TTC549 (cell line): ENCODE measurements at regions not wholly inside any gene's neighbourhood (a gene's known extent, or its start where the extent isn't known, plus 50 kb on each side); places are given as distances from the start of the nearest gene placed in this dataset.

ENCODE experiments used
- FAIRE-seq: peaks from 2 replicates; lab custom pipeline; 2012; peaks lifted over from hg19 to GRCh38; lab: Jason Lieb, UNC

- no peak for FAIRE-seq
These were observed 149.8 kb downstream of the ZIC5 start for GRCh38 chr13:99821741-99822140.

- FAIRE-seq, result no peak
These were observed 151.6 kb downstream of the ZIC5 start for GRCh38 chr13:99819967-99820366.

GRCh38 chr13:99816321-99816720, 155.2 kb downstream of the ZIC5 start:
- no peak for FAIRE-seq

GRCh38 chr13:99813336-99814095, 158.1 kb downstream of the ZIC5 start:
- FAIRE-seq, result no peak

GRCh38 chr13:99812625-99813024, 158.9 kb downstream of the ZIC5 start:
- FAIRE-seq, result no peak

GRCh38 chr13:99811067-99811700, 160.4 kb downstream of the ZIC5 start:
- FAIRE-seq, result no peak

- FAIRE-seq, result no peak
These were observed 161.6 kb downstream of the ZIC5 start for GRCh38 chr13:99809926-99810325.

GRCh38 chr13:99809496-99809895, 162.1 kb downstream of the ZIC5 start:
- no peak for FAIRE-seq

GRCh38 chr13:99808786-99809185, 162.8 kb downstream of the ZIC5 start:
- FAIRE-seq, result no peak

- no peak for FAIRE-seq
These were observed 164.9 kb downstream of the ZIC5 start for GRCh38 chr13:99806671-99807070.

GRCh38 chr13:99805361-99805760, 166.2 kb downstream of the ZIC5 start:
- FAIRE-seq, result no peak

GRCh38 chr13:99803141-99803540, 168.4 kb downstream of the ZIC5 start:
- no peak for FAIRE-seq

- FAIRE-seq, result no peak
These were observed 169.2 kb downstream of the ZIC5 start for GRCh38 chr13:99802416-99802815.

GRCh38 chr13:99800951-99801350, 170.6 kb downstream of the ZIC5 start:
- FAIRE-seq, result no peak

- FAIRE-seq, result no peak
These were observed 171.6 kb downstream of the ZIC5 start for GRCh38 chr13:99800011-99800410.

- FAIRE-seq, result no peak
These were observed 172.8 kb downstream of the ZIC5 start for GRCh38 chr13:99798756-99799155.

- no peak for FAIRE-seq
These were observed 173.9 kb downstream of the ZIC5 start for GRCh38 chr13:99797691-99798090.

GRCh38 chr13:99796175-99796819, 175.3 kb downstream of the ZIC5 start:
- FAIRE-seq, result no peak

- no peak for FAIRE-seq
These were observed 179.3 kb downstream of the ZIC5 start for GRCh38 chr13:99792079-99792921.

- no peak for FAIRE-seq
These were observed 188.9 kb downstream of the ZIC5 start for GRCh38 chr13:99782669-99783068.

GRCh38 chr13:99778500-99778899, 193.1 kb downstream of the ZIC5 start:
- no peak for FAIRE-seq

- no peak for FAIRE-seq
These were observed 193.7 kb downstream of the ZIC5 start for GRCh38 chr13:99777873-99778272.

GRCh38 chr13:99774644-99775043, 196.9 kb downstream of the ZIC5 start:
- no peak for FAIRE-seq
